Body of pancreas (tissue), 4 donors: ENCODE measurements at regions not wholly inside any gene's neighbourhood (a gene's known extent, or its start where the extent isn't known, plus 50 kb on each side); places are given as distances from the start of the nearest gene placed in this dataset.

ENCODE experiments used
- POLR2A ChIP-seq, 3 donors: fragments of 450-650 bp; IDR thresholded peaks; one replicate each; pipeline ENCODE4 v1.6.1; 2016; ENCODE audit warnings: antibody characterized with exemption in 3 of 3, mild to moderate bottlenecking in 2 of 3
- TF ChIP-seq, protein P1 (sequence below), 7 experiments: fragments of 450-650 bp in 4 of 7; fragments of 200-600 bp in 3 of 7; sonication (generic) in 3 of 7; IDR thresholded peaks; one replicate each; pipeline ENCODE4 v1.5.1; 2016 to 2019; ENCODE audit warnings: antibody characterized with exemption in 7 of 7

DNA sequence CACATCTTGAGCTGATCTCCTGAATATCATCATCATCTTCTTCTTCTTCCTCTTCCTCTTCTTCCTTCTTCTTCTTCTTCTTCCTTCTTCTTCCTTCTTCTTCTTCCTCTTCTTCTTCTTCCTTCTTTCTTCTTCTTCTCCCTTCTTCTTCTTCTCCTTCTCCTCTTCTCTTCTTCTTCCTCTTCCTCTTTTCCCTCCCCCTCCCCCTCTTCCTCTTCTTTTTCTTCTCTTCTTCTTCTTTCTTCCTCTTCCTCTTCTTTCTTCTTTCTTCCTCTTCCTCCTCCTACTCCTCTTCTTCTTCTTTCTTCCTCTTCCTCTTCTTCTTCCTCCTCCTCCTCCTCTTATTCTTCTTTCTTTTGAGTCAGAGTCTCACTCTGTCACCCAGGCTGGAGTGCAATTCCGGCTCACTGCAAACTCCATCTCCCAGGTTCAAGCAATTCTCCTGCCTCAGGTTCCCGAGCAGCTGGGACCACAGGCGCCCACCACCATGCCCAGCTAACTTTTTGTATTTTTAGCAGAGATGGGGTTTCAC, 197.9 kb upstream of the NANOGP8 start:
- TF ChIP-seq, protein P1, sequence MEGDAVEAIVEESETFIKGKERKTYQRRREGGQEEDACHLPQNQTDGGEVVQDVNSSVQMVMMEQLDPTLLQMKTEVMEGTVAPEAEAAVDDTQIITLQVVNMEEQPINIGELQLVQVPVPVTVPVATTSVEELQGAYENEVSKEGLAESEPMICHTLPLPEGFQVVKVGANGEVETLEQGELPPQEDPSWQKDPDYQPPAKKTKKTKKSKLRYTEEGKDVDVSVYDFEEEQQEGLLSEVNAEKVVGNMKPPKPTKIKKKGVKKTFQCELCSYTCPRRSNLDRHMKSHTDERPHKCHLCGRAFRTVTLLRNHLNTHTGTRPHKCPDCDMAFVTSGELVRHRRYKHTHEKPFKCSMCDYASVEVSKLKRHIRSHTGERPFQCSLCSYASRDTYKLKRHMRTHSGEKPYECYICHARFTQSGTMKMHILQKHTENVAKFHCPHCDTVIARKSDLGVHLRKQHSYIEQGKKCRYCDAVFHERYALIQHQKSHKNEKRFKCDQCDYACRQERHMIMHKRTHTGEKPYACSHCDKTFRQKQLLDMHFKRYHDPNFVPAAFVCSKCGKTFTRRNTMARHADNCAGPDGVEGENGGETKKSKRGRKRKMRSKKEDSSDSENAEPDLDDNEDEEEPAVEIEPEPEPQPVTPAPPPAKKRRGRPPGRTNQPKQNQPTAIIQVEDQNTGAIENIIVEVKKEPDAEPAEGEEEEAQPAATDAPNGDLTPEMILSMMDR (IDR thresholded peaks at IDR 0.05), result no peak
- TF ChIP-seq POLR2A (IDR thresholded peaks at IDR 0.05), result no peak
